Hepatocyte (in vitro differentiated cells): ENCODE measurements at regions not wholly inside any gene's neighbourhood (a gene's known extent, or its start where the extent isn't known, plus 50 kb on each side); places are given as distances from the start of the nearest gene placed in this dataset.

Experiments used
- DNase-seq: peaks from one replicate; pipeline ENCODE4 v3.0.0-alpha.2; 2016; ENCODE audit warnings: low spot score
- H2AFZ ChIP-seq: fragments of 200-600 bp; sonication (generic); 2 replicates; pipeline ENCODE4 v1.6.0; 2016; ENCODE audit warnings: antibody characterized with exemption, mild to moderate bottlenecking
- H3K27ac ChIP-seq: fragments of 200-600 bp; sonication (generic); 2 replicates; pipeline ENCODE4 v1.5.1; 2016; ENCODE audit warnings: mild to moderate bottlenecking
- H3K27me3 ChIP-seq: fragments of 200-600 bp; sonication (generic); 2 replicates; pipeline ENCODE4 v1.6.1; 2016
- H3K36me3 ChIP-seq: fragments of 200-600 bp; sonication (generic); replicated peaks from 2 replicates; pipeline ENCODE4 v1.5.1; 2016; ENCODE audit warnings: low read depth; ENCODE audit not compliant: insufficient read depth
- H3K4me1 ChIP-seq: fragments of 200-600 bp; sonication (generic); 2 replicates; pipeline ENCODE4 v1.5.1; 2016; ENCODE audit warnings: mild to moderate bottlenecking, moderate library complexity; ENCODE audit not compliant: insufficient read depth
- H3K4me2 ChIP-seq: fragments of 200-600 bp; sonication (generic); 2 replicates; pipeline ENCODE4 v1.6.0; 2016
- H3K4me3 ChIP-seq: fragments of 200-600 bp; sonication (generic); 2 replicates; pipeline ENCODE4 v1.5.1; 2016; ENCODE audit warnings: mild to moderate bottlenecking
- H3K79me2 ChIP-seq: fragments of 200-600 bp; sonication (generic); 2 replicates; pipeline ENCODE4 v1.6.0; 2017; ENCODE audit warnings: mild to moderate bottlenecking
- H3K9me2 ChIP-seq: fragments of 200-600 bp; sonication (generic); replicated peaks from 2 replicates; pipeline ENCODE4 v1.6.0; 2017; ENCODE audit warnings: mild to moderate bottlenecking; ENCODE audit not compliant: insufficient read depth
- H3K9me3 ChIP-seq: fragments of 200-600 bp; sonication (generic); 2 replicates; pipeline ENCODE4 v1.5.1; 2016; ENCODE audit warnings: low read depth, mild to moderate bottlenecking
- H4K20me1 ChIP-seq: fragments of 200-600 bp; sonication (generic); 2 replicates; pipeline ENCODE4 v1.6.0; 2016; ENCODE audit warnings: mild to moderate bottlenecking; ENCODE audit not compliant: insufficient read depth, poor library complexity, severe bottlenecking
- EZH2 ChIP-seq: fragments of 200-600 bp; sonication (generic); IDR thresholded peaks from 2 replicates; pipeline ENCODE4 v1.6.1; 2016; ENCODE audit warnings: antibody characterized with exemption, mild to moderate bottlenecking, borderline replicate concordance
- EZH2phosphoT487 ChIP-seq: fragments of 200-600 bp; sonication (generic); IDR thresholded peaks from one replicate; pipeline ENCODE4 v1.6.1; 2018; ENCODE audit warnings: antibody characterized with exemption, mild to moderate bottlenecking, low read depth, moderate library complexity; ENCODE audit not compliant: unreplicated experiment, severe bottlenecking
- WGBS: methylation state at CpG from one replicate; pipeline ENCODE4 v1.1.6; 2016; ENCODE audit warnings: low lambda C conversion rate; ENCODE audit errors: missing lambda C conversion rate; 5-methylcytosine and 5-hydroxymethylcytosine counted together
- TF ChIP-seq, protein P1 (sequence below): fragments of 200-600 bp; sonication (generic); IDR thresholded peaks from 2 replicates; pipeline ENCODE4 v1.5.1; 2016; ENCODE audit warnings: antibody characterized with exemption, mild to moderate bottlenecking; ENCODE audit not compliant: poor library complexity

DNA sequence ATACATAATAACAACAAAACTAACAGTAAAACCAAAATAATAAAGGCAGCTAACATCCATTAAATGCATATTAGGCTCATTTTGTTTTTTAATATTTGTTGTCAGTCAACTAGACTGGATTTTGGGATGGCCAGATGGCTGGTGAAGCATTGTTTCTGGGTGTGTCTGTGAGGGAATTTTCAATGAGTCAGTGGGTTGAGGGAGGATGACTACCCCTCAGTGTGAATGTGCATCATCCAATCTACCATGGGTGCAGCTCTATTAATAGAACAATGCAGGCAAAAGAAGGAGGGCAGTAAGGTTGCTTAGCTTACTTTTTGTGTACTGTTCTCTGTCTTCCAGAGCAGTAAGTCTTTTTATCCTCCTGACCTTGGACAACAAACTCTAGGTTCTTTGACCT is 484.2 kb upstream of the HS3ST1 start:
- Histone ChIP-seq H3K9me2 (no peaks in the 10 kb centered on the region), H4K20me1 (no peaks in the 10 kb centered on the region), H3K27me3 (no peaks in the 10 kb centered on the region), H3K9me3 (no peaks in the 10 kb centered on the region), H3K4me2 (no peak overlapping the region), H3K36me3 (no peaks in the 10 kb centered on the region), H3K4me3 (no peak overlapping the region), H3K27ac (no peak overlapping the region), H3K4me1 (no peaks in the 10 kb centered on the region), H3K79me2 (no peaks in the 10 kb centered on the region), H2AFZ (no peak overlapping the region)
- TF ChIP-seq EZH2 (no peak), EZH2phosphoT487 (no peak)
- TF ChIP-seq, protein P1, sequence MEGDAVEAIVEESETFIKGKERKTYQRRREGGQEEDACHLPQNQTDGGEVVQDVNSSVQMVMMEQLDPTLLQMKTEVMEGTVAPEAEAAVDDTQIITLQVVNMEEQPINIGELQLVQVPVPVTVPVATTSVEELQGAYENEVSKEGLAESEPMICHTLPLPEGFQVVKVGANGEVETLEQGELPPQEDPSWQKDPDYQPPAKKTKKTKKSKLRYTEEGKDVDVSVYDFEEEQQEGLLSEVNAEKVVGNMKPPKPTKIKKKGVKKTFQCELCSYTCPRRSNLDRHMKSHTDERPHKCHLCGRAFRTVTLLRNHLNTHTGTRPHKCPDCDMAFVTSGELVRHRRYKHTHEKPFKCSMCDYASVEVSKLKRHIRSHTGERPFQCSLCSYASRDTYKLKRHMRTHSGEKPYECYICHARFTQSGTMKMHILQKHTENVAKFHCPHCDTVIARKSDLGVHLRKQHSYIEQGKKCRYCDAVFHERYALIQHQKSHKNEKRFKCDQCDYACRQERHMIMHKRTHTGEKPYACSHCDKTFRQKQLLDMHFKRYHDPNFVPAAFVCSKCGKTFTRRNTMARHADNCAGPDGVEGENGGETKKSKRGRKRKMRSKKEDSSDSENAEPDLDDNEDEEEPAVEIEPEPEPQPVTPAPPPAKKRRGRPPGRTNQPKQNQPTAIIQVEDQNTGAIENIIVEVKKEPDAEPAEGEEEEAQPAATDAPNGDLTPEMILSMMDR, result no peak
- no peak for DNase-seq

DNA sequence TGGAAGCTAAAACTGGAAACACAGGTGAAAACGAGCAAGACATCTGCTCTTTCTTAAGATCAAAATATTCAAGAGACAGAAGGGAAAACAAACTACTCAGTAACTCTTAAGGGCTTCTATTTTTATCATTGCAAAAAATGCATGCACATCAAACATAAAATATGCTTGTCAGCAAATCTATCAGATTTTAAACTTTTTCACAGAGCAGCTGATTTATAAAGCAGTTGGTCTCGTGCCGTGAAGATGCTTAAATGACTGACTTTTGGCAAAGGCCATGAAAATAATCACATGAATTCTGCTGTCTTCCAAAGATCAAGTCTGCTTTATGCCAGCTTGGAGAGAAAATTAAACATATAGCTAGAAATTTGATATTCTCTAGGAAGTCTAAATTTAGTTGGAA is 482.1 kb upstream of the HS3ST1 start:
- H3K27ac ChIP-seq, result no peak overlapping the region
- H3K4me2 ChIP-seq, result no peak overlapping the region
- TF ChIP-seq, protein P1, result no peak
- TF ChIP-seq EZH2phosphoT487 (no peak), EZH2 (no peak)
- no peak overlapping the region for H2AFZ ChIP-seq
- no peaks in the 10 kb centered on the region for H4K20me1 ChIP-seq
- DNase-seq, result no peak
- 93% methylated on average over 3 of the region's 3 CpGs for WGBS
- no peaks in the 10 kb centered on the region for H3K27me3 ChIP-seq
- H3K4me1 ChIP-seq, result no peaks in the 10 kb centered on the region
- no peaks in the 10 kb centered on the region for H3K9me2 ChIP-seq
- H3K4me3 ChIP-seq, result no peak overlapping the region
- no peaks in the 10 kb centered on the region for H3K36me3 ChIP-seq
- H3K79me2 ChIP-seq, result no peaks in the 10 kb centered on the region
- no peaks in the 10 kb centered on the region for H3K9me3 ChIP-seq

DNA sequence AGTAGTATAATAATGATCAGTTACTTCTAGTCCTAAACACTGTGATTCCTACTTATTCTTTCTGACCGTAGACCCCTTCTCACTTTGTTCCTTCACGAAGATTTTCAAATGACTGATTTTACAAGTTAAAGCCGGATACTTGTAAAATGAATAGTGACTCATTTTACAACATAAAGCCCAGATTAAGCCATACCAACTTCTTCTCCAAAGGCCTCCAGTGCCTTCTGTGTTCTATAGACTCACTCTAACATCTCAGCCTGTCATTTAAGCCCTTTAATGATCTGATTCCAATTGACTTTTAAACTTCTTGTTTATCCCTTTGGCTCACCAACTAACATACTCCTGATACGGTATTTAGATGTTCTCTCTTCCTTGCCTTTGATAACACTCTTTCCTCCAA is 480.0 kb upstream of the HS3ST1 start:
- Histone ChIP-seq H3K4me3 (no peak overlapping the region), H3K36me3 (no peaks in the 10 kb centered on the region), H2AFZ (no peak overlapping the region), H3K9me3 (no peaks in the 10 kb centered on the region), H3K9me2 (no peaks in the 10 kb centered on the region), H4K20me1 (no peaks in the 10 kb centered on the region), H3K4me2 (no peak overlapping the region), H3K27ac (no peak overlapping the region), H3K4me1 (no peaks in the 10 kb centered on the region), H3K79me2 (no peaks in the 10 kb centered on the region), H3K27me3 (no peaks in the 10 kb centered on the region)
- TF ChIP-seq EZH2phosphoT487, result no peak
- TF ChIP-seq EZH2, result no peak
- TF ChIP-seq, protein P1, result no peak
- 34% methylated on average over 4 of the region's 4 CpGs for WGBS
- DNase-seq, result no peak

DNA sequence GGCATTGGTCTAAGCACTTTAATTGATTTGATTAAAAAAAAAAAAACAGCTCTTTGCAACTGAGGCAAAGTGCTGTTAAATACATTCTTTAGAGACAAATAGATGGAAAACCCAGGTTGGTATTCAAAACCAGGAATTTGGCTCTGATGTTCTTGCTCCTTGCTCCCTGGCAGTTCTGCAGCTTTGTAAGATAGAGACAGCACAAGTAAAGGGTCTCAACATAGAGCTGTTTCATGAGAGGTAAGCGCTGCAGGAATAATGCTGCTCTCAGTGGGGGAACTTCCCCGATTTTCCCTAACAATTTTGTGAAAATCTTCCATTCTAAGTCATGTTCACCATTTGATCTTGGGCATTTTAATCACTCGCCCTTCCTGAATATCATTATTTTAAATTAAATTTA is 479.5 kb upstream of the HS3ST1 start:
- Histone ChIP-seq H3K36me3 (no peaks in the 10 kb centered on the region), H2AFZ (no peak overlapping the region), H3K4me2 (no peak overlapping the region), H4K20me1 (no peaks in the 10 kb centered on the region), H3K27me3 (no peaks in the 10 kb centered on the region), H3K27ac (no peak overlapping the region), H3K9me2 (no peaks in the 10 kb centered on the region), H3K9me3 (no peaks in the 10 kb centered on the region), H3K79me2 (no peaks in the 10 kb centered on the region), H3K4me3 (no peak overlapping the region), H3K4me1 (no peaks in the 10 kb centered on the region)
- 74% methylated on average over 3 of the region's 3 CpGs for WGBS
- TF ChIP-seq EZH2phosphoT487 (no peak), EZH2 (no peak)
- TF ChIP-seq, protein P1, result no peak
- DNase-seq, result no peak
